Stomach smooth muscle (tissue), 2 donors: ENCODE measurements at regions not wholly inside any gene's neighbourhood (a gene's known extent, or its start where the extent isn't known, plus 50 kb on each side); places are given as distances from the start of the nearest gene placed in this dataset.

Source experiments
- H3K27ac ChIP-seq: one replicate; pipeline ENCODE4 v1.7.0; 2013; ENCODE audit warnings: mild to moderate bottlenecking, low read length, inconsistent platforms
- H3K27me3 ChIP-seq, 2 donors: one replicate each; pipeline ENCODE4 v1.7.0; 2013; ENCODE audit warnings: low read length in 2 of 2; ENCODE audit not compliant: insufficient read depth in 2 of 2, control insufficient read depth in 1 of 2
- H3K36me3 ChIP-seq, 2 donors: one replicate each; pipeline ENCODE4 v1.7.0; 2013; ENCODE audit warnings: low read length in 2 of 2; ENCODE audit not compliant: control insufficient read depth in 2 of 2, insufficient read depth in 2 of 2
- H3K4me1 ChIP-seq: one replicate; pipeline ENCODE4 v1.7.0; 2013; ENCODE audit warnings: low read length; ENCODE audit not compliant: control insufficient read depth, insufficient read depth
- H3K4me3 ChIP-seq, 2 donors: one replicate each; pipeline ENCODE4 v1.7.0; 2013; ENCODE audit warnings: low read length in 2 of 2
- H3K9ac ChIP-seq, 2 donors: one replicate each; pipeline ENCODE4 v1.7.0; 2013; ENCODE audit warnings: low read length in 2 of 2, mild to moderate bottlenecking in 1 of 2
- H3K9me3 ChIP-seq, 2 donors: one replicate each; pipeline ENCODE4 v1.7.0; 2013; ENCODE audit warnings: low read length in 2 of 2; ENCODE audit not compliant: control insufficient read depth in 2 of 2
- donor health status: healthy.
- donor health status: Pancreatic carcinoma.

GRCh38 chrX:42073448-42073847 lies 150.1 kb upstream of the CASK start:
- Histone ChIP-seq H3K27ac (no peak overlapping the region), H3K4me3 (no peak overlapping the region), H3K9ac (no peak overlapping the region), H3K36me3 (no peaks in the 10 kb centered on the region), H3K4me1 (no peaks in the 10 kb centered on the region), H3K27me3 (peaks cover 0 to 2% of the 10 kb centered on the region in 2 donors), H3K9me3 (no peaks in the 10 kb centered on the region)

- H3K4me3 ChIP-seq: no peak overlapping the region
- H3K9me3 ChIP-seq: no peaks in the 10 kb centered on the region
- H3K4me1 ChIP-seq: no peaks in the 10 kb centered on the region
- peaks cover 0 to 3% of the 10 kb centered on the region in 2 donors for H3K27me3 ChIP-seq
- no peak overlapping the region for H3K27ac ChIP-seq
- H3K36me3 ChIP-seq: no peaks in the 10 kb centered on the region
- no peak overlapping the region for H3K9ac ChIP-seq
Observed at GRCh38 chrX:42070866-42071265, 147.5 kb upstream of the CASK start.

- no peak overlapping the region for H3K27ac ChIP-seq
- no peaks in the 10 kb centered on the region for H3K4me1 ChIP-seq
- no peaks in the 10 kb centered on the region for H3K9me3 ChIP-seq
- no peak overlapping the region for H3K9ac ChIP-seq
- no peak overlapping the region for H3K4me3 ChIP-seq
- H3K36me3 ChIP-seq: no peaks in the 10 kb centered on the region
- peaks cover 0 to 3% of the 10 kb centered on the region in 2 donors for H3K27me3 ChIP-seq
Observed at GRCh38 chrX:42054256-42054655, 130.9 kb upstream of the CASK start.

GRCh38 chrX:42050345-42050744 lies 127.0 kb upstream of the CASK start:
- no peak overlapping the region for H3K27ac ChIP-seq
- no peaks in the 10 kb centered on the region for H3K4me1 ChIP-seq
- no peaks in the 10 kb centered on the region for H3K36me3 ChIP-seq
- peaks cover 0 to 10% of the 10 kb centered on the region in 2 donors for H3K27me3 ChIP-seq
- H3K9me3 ChIP-seq: no peaks in the 10 kb centered on the region
- no peak overlapping the region for H3K9ac ChIP-seq
- no peak overlapping the region for H3K4me3 ChIP-seq

GRCh38 chrX:42047886-42048285 lies 124.5 kb upstream of the CASK start:
- no peaks in the 10 kb centered on the region for H3K4me1 ChIP-seq

GRCh38 chrX:42028109-42028508 lies 104.8 kb upstream of the CASK start:
- Histone ChIP-seq H3K9me3 (no peaks in the 10 kb centered on the region), H3K27me3 (peaks cover 0 to under 1% of the 10 kb centered on the region in 2 donors), H3K9ac (no peak overlapping the region), H3K4me1 (no peaks in the 10 kb centered on the region), H3K27ac (no peak overlapping the region), H3K4me3 (no peak overlapping the region), H3K36me3 (no peaks in the 10 kb centered on the region)

More at GRCh38 chrX:42047886-42048285, 124.5 kb upstream of the CASK start:
- H3K9me3 ChIP-seq: no peaks in the 10 kb centered on the region
- H3K36me3 ChIP-seq: no peaks in the 10 kb centered on the region
- H3K27me3 ChIP-seq: peaks cover 0 to 12% of the 10 kb centered on the region in 2 donors
- no peak overlapping the region for H3K4me3 ChIP-seq
- H3K9ac ChIP-seq: no peak overlapping the region
- no peak overlapping the region for H3K27ac ChIP-seq

GRCh38 chrX:42027367-42028000 lies 104.1 kb upstream of the CASK start:
- Histone ChIP-seq H3K9me3 (no peaks in the 10 kb centered on the region), H3K4me1 (no peaks in the 10 kb centered on the region), H3K27me3 (no peaks in the 10 kb centered on the region), H3K27ac (no peak overlapping the region), H3K36me3 (no peaks in the 10 kb centered on the region), H3K4me3 (no peak overlapping the region), H3K9ac (no peak overlapping the region)

GRCh38 chrX:42025861-42026260 lies 102.5 kb upstream of the CASK start:
- Histone ChIP-seq H3K4me3 (no peak overlapping the region), H3K9me3 (no peaks in the 10 kb centered on the region), H3K36me3 (no peaks in the 10 kb centered on the region), H3K27ac (no peak overlapping the region), H3K4me1 (no peaks in the 10 kb centered on the region), H3K27me3 (no peaks in the 10 kb centered on the region), H3K9ac (no peak overlapping the region)

- no peak overlapping the region for H3K27ac ChIP-seq
- no peaks in the 10 kb centered on the region for H3K36me3 ChIP-seq
- H3K4me1 ChIP-seq: no peaks in the 10 kb centered on the region
- H3K27me3 ChIP-seq: no peaks in the 10 kb centered on the region
- H3K9ac ChIP-seq: no peak overlapping the region
- no peaks in the 10 kb centered on the region for H3K9me3 ChIP-seq
- H3K4me3 ChIP-seq: no peak overlapping the region
Observed at GRCh38 chrX:42023122-42023521, 99.8 kb upstream of the CASK start.

GRCh38 chrX:42022158-42022557 lies 98.8 kb upstream of the CASK start:
- Histone ChIP-seq H3K36me3 (no peaks in the 10 kb centered on the region), H3K4me1 (no peaks in the 10 kb centered on the region), H3K9me3 (no peaks in the 10 kb centered on the region), H3K9ac (no peak overlapping the region), H3K27me3 (no peaks in the 10 kb centered on the region), H3K4me3 (no peak overlapping the region), H3K27ac (no peak overlapping the region)

- Histone ChIP-seq H3K4me3 (no peak overlapping the region), H3K9ac (no peak overlapping the region), H3K4me1 (no peaks in the 10 kb centered on the region), H3K9me3 (no peaks in the 10 kb centered on the region), H3K27ac (no peak overlapping the region), H3K27me3 (no peaks in the 10 kb centered on the region), H3K36me3 (no peaks in the 10 kb centered on the region)
Observed at GRCh38 chrX:42021058-42021457, 97.7 kb upstream of the CASK start.
